Activated T-cell treated with anti-CD3 and anti-CD28 coated beads, Interleukin-2, amount 50 U/mL, for 72 hours (primary cell): ENCODE measurements at regions not wholly inside any gene's neighbourhood (a gene's known extent, or its start where the extent isn't known, plus 50 kb on each side); places are given as distances from the start of the nearest gene placed in this dataset.

Source experiments
- ATAC-seq, 2 donors: fragments of 150-1000 bp; cut with Tn5 transposase; replicated peaks in 1 of 2; 2 replicates each; pipeline ENCODE4 v1.10.0; 2021; ENCODE audit warnings: moderate library complexity in 2 of 2, mild to moderate bottlenecking in 1 of 2
- DNase-seq, 2 donors: peaks; one replicate each; pipeline ENCODE4 v3.0.0; 2021 to 2022; ENCODE audit warnings: mixed read lengths in 1 of 2
- H3K27ac Mint-ChIP-seq: one replicate; pipeline ENCODE4 v1.8.0; 2022; ENCODE audit warnings: mild to moderate bottlenecking, moderate library complexity, mixed read lengths
- H3K27me3 Mint-ChIP-seq: one replicate; pipeline ENCODE4 v1.8.0; 2022; ENCODE audit warnings: low read depth, mixed read lengths
- H3K36me3 Mint-ChIP-seq, 2 donors: one replicate each; pipeline ENCODE4 v1.8.0; 2022; ENCODE audit warnings: mixed read lengths in 2 of 2, mild to moderate bottlenecking in 1 of 2; ENCODE audit not compliant: insufficient read depth in 2 of 2
- H3K4me1 Mint-ChIP-seq: one replicate; pipeline ENCODE4 v1.8.0; 2022; ENCODE audit warnings: low read depth, mixed read lengths
- H3K4me3 Mint-ChIP-seq, 2 donors: one replicate each; pipeline ENCODE4 v1.8.0; 2022; ENCODE audit warnings: mild to moderate bottlenecking in 2 of 2, mixed read lengths in 2 of 2, moderate library complexity in 2 of 2
- H3K9me3 Mint-ChIP-seq, 2 donors: one replicate each; pipeline ENCODE4 v1.8.0; 2022; ENCODE audit warnings: mixed read lengths in 2 of 2

DNA sequence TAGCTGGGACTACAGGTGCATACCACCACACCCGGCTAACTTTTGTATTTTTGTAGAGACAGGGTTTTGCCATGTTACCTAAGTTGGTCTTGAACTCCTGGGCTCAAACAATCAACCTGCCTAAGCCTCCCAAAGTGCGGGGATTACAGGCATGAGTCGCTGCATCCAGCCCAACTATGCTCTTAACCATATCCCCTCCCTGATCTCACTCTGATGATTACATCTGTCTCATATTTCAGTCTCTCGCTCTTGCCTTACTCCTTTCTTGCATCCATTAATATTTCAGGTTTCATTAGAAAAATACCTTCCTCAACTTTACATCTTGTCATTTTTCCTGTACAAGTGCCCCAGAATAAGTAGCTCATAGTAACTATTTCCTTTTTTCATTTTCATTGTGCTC lies 61.0 kb upstream of the BASP1 start:
- no peaks in the 10 kb centered on the region for H3K4me1 Mint-ChIP-seq
- no peak overlapping the region for H3K4me3 Mint-ChIP-seq
- DNase-seq (no peak), ATAC-seq (no peak)
- no peaks in the 10 kb centered on the region for H3K36me3 Mint-ChIP-seq
- peaks cover 10% of the 10 kb centered on the region for H3K27me3 Mint-ChIP-seq
- H3K27ac Mint-ChIP-seq, result no peak overlapping the region
- peaks cover 0 to 7% of the 10 kb centered on the region in 2 donors for H3K9me3 Mint-ChIP-seq

DNA sequence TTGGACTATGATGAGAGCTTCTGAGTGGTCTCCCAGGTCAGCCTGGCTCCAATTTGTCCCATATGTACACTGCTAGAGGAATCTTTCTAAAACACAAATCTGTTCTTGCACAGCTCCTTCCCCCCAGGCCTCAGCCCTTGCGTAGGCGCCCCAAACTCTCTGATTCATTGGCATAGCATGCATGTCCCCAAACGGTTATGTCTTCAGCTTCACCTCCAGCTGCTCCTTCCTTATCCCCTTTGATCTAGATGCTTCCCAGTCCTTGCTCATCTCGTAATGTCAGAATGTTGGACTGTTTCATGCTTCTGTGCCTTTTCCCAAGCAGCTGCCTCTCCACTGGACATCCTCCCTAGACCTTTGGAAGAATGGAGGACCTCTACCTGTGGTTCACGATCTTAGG lies 60.1 kb upstream of the BASP1 start:
- H3K4me1 Mint-ChIP-seq, result no peaks in the 10 kb centered on the region
- H3K36me3 Mint-ChIP-seq, result no peaks in the 10 kb centered on the region
- no peak overlapping the region for H3K4me3 Mint-ChIP-seq
- no peak for ATAC-seq
- peaks cover 0 to 7% of the 10 kb centered on the region in 2 donors for H3K9me3 Mint-ChIP-seq
- no peak overlapping the region for H3K27ac Mint-ChIP-seq
- peaks cover 10% of the 10 kb centered on the region for H3K27me3 Mint-ChIP-seq
- DNase-seq, result no peak

DNA sequence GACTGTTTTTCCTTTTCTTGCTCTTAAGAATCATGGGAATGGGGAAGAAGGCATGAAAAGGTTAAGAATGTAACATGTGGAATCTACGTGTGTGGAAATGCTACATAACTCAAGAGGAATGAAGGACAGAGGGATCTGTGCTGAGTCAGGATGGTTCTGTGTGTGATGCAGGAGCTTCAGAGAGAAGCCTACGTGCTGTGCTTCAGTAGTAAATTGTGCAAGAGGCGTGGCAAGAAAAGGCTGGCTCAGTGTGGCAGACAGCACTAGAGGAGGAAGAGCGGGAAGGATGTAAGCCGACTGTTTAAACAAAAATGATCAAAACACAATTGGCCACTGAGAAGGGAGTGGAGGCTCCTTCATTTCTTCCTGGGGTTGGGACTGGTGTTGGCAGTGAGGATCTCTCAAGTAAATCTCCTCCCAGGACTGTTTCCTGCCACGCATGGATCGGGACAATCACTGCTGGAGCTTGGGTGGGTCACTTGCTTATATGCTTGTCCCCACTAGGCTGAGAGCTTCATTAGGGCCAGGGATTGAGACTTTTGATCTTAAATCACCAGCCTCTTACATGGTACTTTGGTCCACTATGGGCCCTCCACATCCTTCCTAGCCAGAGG lies 59.4 kb upstream of the BASP1 start:
- Mint-ChIP-seq H3K27me3 (peaks cover 10% of the 10 kb centered on the region), H3K4me1 (no peaks in the 10 kb centered on the region), H3K9me3 (peaks cover 0 to 7% of the 10 kb centered on the region in 2 donors), H3K36me3 (no peaks in the 10 kb centered on the region), H3K27ac (no peak overlapping the region), H3K4me3 (no peak overlapping the region)
- DNase-seq, result no peak
- ATAC-seq, result no peak

DNA sequence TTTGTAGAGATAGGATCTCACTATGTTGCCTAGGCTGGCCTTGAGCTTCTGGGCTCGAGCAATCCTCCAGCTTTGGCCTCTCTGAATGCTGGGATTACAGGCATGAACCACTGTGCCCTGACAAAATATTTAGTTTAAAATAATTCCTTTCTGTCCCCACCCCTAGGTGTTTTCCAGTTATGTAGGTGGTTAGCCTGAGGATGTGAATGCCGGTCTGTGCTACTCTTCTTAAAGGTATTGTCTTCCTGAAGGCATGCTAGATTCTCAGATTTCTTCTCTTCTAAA lies 56.7 kb upstream of the BASP1 start:
- H3K4me3 Mint-ChIP-seq, result no peak overlapping the region
- no peaks in the 10 kb centered on the region for H3K4me1 Mint-ChIP-seq
- H3K9me3 Mint-ChIP-seq, result peaks cover 0 to 8% of the 10 kb centered on the region in 2 donors
- DNase-seq, result no peak
- H3K27ac Mint-ChIP-seq, result no peak overlapping the region
- peaks cover 10% of the 10 kb centered on the region for H3K27me3 Mint-ChIP-seq
- no peaks in the 10 kb centered on the region for H3K36me3 Mint-ChIP-seq
- no peak for ATAC-seq

DNA sequence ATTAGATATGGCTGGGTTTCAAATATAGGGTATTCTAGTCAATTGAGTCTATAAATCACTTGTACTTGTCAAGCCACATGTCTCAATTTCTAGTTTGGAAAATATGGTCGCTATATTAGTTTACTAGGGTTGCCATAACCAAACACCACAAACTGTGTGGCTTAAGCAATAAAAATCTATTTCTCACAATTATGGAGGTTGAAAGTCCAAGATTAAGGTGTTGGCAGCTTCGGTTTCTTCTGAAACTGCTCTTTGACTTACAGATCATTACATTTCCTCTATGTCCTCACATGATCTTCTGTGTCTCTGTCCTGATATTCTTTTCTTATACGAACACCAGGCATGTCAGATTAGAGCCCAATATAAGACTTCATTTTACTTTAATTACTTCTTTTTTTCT lies 55.8 kb upstream of the BASP1 start:
- Mint-ChIP-seq H3K27ac (no peak overlapping the region), H3K27me3 (peaks cover 10% of the 10 kb centered on the region), H3K4me3 (no peak overlapping the region), H3K36me3 (no peaks in the 10 kb centered on the region), H3K4me1 (no peaks in the 10 kb centered on the region), H3K9me3 (peaks cover 0 to 8% of the 10 kb centered on the region in 2 donors)
- DNase-seq, result no peak
- no peak for ATAC-seq

DNA sequence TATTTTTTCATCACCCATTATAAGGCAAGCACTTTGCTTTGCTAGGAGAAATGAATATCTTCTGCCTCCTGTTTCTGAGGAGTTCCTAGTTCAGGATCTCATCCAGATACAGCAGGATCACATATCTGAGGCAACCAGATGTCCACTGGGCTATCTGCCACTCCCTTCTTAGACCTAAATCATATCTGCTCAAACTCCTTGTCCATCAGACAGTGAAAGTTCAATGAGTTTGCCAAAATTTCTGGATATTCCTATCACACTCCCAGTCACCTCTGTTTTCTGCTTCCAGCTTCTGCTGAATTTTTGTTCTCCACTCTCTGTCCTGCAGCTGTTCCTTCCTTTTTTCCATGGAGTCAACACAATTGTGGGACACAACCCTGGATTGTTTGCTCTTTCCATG lies 54.2 kb upstream of the BASP1 start:
- Mint-ChIP-seq H3K27me3 (peaks cover 6% of the 10 kb centered on the region), H3K27ac (no peak overlapping the region), H3K36me3 (no peaks in the 10 kb centered on the region), H3K4me1 (no peaks in the 10 kb centered on the region), H3K9me3 (peaks cover 0 to 4% of the 10 kb centered on the region in 2 donors), H3K4me3 (no peak overlapping the region)
- ATAC-seq (no peak), DNase-seq (no peak)

DNA sequence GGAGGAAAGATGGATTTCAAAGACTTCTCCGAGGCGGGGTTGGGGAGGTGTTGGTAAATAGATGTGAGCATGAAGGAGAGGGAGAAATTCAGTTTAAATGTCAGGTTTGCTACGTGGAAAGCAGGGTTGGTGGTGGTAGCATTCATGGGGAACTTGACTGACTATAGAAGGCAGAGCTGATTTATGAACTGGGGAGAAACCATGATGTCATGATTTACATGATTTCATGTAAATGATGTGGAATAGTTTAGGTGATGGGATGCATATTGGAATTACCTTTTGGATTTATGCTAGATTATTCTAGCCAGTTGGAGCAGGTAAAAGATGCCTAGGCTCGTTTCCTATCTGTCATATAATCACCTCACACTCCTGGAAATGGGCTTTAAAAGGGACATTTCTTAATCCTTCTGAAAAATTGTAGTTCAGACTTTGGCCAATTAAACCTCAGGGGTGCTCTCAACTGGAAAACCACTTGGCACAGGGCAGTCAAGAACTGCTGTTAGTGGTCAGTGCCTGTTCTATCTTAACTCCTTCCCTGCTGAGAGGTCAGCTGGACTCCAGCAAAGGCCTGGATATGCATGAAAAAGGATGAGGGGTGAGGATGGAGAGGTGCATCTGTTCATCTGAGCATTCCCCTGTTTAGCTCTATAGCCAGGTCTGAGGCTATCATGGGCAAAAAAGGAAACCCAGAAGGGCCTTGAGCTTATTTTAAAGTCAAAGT lies 50.1 kb upstream of the BASP1 start:
- H3K36me3 Mint-ChIP-seq, result no peaks in the 10 kb centered on the region
- no peak overlapping the region for H3K4me3 Mint-ChIP-seq
- H3K27ac Mint-ChIP-seq, result no peak overlapping the region
- ATAC-seq (no peak), DNase-seq (no peak)
- peaks cover 6% of the 10 kb centered on the region for H3K27me3 Mint-ChIP-seq
- H3K4me1 Mint-ChIP-seq, result no peaks in the 10 kb centered on the region
- H3K9me3 Mint-ChIP-seq, result peaks cover 0 to 4% of the 10 kb centered on the region in 2 donors
